HepG2 (cell line): ENCODE measurements at regions not wholly inside any gene's neighbourhood (a gene's known extent, or its start where the extent isn't known, plus 50 kb on each side); places are given as distances from the start of the nearest gene placed in this dataset.

Experiments used
- BCL6 ChIP-seq: IDR thresholded peaks from 2 replicates; pipeline ENCODE4 v1.6.1; 2016; ENCODE audit warnings: missing genetic modification reagents, missing compliant biosample characterization
- CHD2 ChIP-seq: IDR thresholded peaks from 2 replicates; pipeline ENCODE4 v1.6.1; 2011; ENCODE audit warnings: low read depth, low read length, improper control_type of control experiment
- HNRNPUL1 ChIP-seq: fragments of 200-400 bp; formaldehyde crosslinking; IDR thresholded peaks from 2 replicates; pipeline ENCODE4 v1.6.1; 2017; ENCODE audit warnings: low read depth, mild to moderate bottlenecking, low read length, moderate library complexity
- MTA3 ChIP-seq: sonication (generic); formaldehyde crosslinking; IDR thresholded peaks from 2 replicates; pipeline ENCODE4 v1.4.0; 2020; ENCODE audit warnings: missing genetic modification reagents
- NFIC ChIP-seq: IDR thresholded peaks from 2 replicates; pipeline ENCODE4 v1.6.1; 2012; ENCODE audit warnings: mild to moderate bottlenecking, low read length, inconsistent platforms
- RBAK ChIP-seq: sonication (generic); formaldehyde crosslinking; IDR thresholded peaks from 2 replicates; pipeline ENCODE4 v1.5.1; 2020; ENCODE audit warnings: mild to moderate bottlenecking, missing genetic modification reagents
- RFX5 ChIP-seq: IDR thresholded peaks from 2 replicates; pipeline ENCODE4 v1.6.1; 2011; ENCODE audit warnings: low read depth, low read length, improper control_type of control experiment
- ZSCAN29 ChIP-seq: sonication (generic); formaldehyde crosslinking; conservative IDR thresholded peaks from 2 replicates; pipeline ENCODE4 v1.4.0; 2020; ENCODE audit warnings: mild to moderate bottlenecking, missing genetic modification reagents
- TF ChIP-seq, protein P1 (sequence below): sonication (generic); formaldehyde crosslinking; IDR thresholded peaks from 2 replicates; pipeline ENCODE4 v1.8.0; 2022; ENCODE audit warnings: mild to moderate bottlenecking, missing genetic modification reagents; ENCODE audit not compliant: insufficient replicate concordance
- TF ChIP-seq, protein P2 (sequence below): sonication (generic); formaldehyde crosslinking; IDR thresholded peaks from 2 replicates; pipeline ENCODE4 v1.5.0; 2020; ENCODE audit warnings: mild to moderate bottlenecking, missing genetic modification reagents, moderate library complexity
- TF ChIP-seq, protein P3 (sequence below): sonication (generic); formaldehyde crosslinking; IDR thresholded peaks from 2 replicates; pipeline ENCODE4 v1.4.0; 2020; ENCODE audit warnings: missing genetic modification reagents
- TF ChIP-seq, protein P4 (sequence below), 2 experiments: sonication (generic) in 1 of 2; formaldehyde crosslinking in 1 of 2; IDR thresholded peaks; 2 replicates each; pipeline versions ENCODE4 v1.5.1 to v1.6.1; 2011 to 2020; ENCODE audit warnings: borderline replicate concordance in 1 of 2, low read depth in 1 of 2, low read length in 1 of 2, mild to moderate bottlenecking in 1 of 2, missing genetic modification reagents in 1 of 2, moderate library complexity in 1 of 2

DNA sequence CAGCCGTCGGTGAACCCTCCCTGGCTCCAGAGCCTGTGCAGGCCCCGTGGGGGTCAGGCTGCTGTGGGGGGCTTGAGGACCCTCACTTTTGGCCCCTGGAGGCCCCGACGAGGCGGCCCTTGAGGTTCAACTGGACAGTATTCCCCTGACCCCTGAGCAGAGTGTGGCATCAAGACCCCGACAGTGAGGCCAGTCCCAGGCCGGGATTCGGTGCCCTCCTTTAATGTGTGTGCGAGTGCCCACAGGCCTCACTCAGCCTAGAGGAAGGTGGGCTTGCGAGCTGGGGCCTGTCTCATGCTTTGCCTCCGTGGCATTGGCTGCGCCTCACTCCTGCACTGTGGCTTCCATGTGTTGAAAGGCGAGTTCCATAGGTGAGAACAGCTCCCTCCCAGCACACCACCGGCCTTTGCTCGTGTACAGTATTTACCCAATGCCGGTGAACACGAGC is 94.5 kb downstream of the METRNL start:
- TF ChIP-seq, protein P1, sequence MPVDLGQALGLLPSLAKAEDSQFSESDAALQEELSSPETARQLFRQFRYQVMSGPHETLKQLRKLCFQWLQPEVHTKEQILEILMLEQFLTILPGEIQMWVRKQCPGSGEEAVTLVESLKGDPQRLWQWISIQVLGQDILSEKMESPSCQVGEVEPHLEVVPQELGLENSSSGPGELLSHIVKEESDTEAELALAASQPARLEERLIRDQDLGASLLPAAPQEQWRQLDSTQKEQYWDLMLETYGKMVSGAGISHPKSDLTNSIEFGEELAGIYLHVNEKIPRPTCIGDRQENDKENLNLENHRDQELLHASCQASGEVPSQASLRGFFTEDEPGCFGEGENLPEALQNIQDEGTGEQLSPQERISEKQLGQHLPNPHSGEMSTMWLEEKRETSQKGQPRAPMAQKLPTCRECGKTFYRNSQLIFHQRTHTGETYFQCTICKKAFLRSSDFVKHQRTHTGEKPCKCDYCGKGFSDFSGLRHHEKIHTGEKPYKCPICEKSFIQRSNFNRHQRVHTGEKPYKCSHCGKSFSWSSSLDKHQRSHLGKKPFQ (CRISPR knock-in tag), result no peak
- TF ChIP-seq, protein P2, sequence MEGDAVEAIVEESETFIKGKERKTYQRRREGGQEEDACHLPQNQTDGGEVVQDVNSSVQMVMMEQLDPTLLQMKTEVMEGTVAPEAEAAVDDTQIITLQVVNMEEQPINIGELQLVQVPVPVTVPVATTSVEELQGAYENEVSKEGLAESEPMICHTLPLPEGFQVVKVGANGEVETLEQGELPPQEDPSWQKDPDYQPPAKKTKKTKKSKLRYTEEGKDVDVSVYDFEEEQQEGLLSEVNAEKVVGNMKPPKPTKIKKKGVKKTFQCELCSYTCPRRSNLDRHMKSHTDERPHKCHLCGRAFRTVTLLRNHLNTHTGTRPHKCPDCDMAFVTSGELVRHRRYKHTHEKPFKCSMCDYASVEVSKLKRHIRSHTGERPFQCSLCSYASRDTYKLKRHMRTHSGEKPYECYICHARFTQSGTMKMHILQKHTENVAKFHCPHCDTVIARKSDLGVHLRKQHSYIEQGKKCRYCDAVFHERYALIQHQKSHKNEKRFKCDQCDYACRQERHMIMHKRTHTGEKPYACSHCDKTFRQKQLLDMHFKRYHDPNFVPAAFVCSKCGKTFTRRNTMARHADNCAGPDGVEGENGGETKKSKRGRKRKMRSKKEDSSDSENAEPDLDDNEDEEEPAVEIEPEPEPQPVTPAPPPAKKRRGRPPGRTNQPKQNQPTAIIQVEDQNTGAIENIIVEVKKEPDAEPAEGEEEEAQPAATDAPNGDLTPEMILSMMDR (CRISPR knock-in tag), result no peak
- no peak for TF ChIP-seq RFX5
- TF ChIP-seq, protein P3, sequence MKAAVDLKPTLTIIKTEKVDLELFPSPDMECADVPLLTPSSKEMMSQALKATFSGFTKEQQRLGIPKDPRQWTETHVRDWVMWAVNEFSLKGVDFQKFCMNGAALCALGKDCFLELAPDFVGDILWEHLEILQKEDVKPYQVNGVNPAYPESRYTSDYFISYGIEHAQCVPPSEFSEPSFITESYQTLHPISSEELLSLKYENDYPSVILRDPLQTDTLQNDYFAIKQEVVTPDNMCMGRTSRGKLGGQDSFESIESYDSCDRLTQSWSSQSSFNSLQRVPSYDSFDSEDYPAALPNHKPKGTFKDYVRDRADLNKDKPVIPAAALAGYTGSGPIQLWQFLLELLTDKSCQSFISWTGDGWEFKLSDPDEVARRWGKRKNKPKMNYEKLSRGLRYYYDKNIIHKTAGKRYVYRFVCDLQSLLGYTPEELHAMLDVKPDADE (CRISPR knock-in tag), result no peak
- TF ChIP-seq HNRNPUL1, result no peak
- TF ChIP-seq CHD2, result no peak
- TF ChIP-seq BCL6 (CRISPR knock-in tag), result no peak
- TF ChIP-seq MTA3 (CRISPR knock-in tag), result no peak
- TF ChIP-seq NFIC, result no peak
- TF ChIP-seq, protein P4, sequence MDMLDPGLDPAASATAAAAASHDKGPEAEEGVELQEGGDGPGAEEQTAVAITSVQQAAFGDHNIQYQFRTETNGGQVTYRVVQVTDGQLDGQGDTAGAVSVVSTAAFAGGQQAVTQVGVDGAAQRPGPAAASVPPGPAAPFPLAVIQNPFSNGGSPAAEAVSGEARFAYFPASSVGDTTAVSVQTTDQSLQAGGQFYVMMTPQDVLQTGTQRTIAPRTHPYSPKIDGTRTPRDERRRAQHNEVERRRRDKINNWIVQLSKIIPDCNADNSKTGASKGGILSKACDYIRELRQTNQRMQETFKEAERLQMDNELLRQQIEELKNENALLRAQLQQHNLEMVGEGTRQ (IDR thresholded peaks at IDR 0.05; ENCODE audit: low read depth, low read length), result no peak
- TF ChIP-seq, protein P4 (CRISPR knock-in tag; IDR thresholded peaks at IDR 0.05; ENCODE audit: borderline replicate concordance), result no peak
- TF ChIP-seq RBAK, result no peak
- no peak for TF ChIP-seq ZSCAN29 (CRISPR knock-in tag)
